Activated CD4-positive, alpha-beta T cell treated with anti-CD3 and anti-CD28 coated beads, Interleukin-2, amount 50 U/mL, for 1 hour (primary cell): ENCODE measurements at regions not wholly inside any gene's neighbourhood (a gene's known extent, or its start where the extent isn't known, plus 50 kb on each side); places are given as distances from the start of the nearest gene placed in this dataset.

Source experiments
- DNase-seq: peaks from one replicate; pipeline ENCODE4 v3.0.0-alpha.2; 2020

DNA sequence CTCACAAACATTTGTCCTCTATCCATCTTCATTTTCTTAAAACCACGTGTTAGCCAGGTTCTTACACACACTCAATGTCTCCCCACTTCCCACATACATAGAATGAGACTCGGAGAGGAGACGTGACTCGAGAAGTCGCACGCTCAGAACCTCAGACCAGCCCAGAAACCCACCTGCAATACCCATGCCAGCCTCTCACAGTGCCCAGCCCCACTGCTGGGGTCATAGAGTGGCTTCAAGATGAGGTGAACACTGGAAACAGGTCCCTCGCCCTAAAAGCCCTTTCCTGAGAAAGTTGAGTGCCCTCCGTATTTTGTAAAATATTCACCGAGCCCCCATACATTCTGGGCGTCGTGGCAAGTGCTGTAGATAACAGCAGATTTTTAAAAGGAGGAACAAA lies 487.4 kb downstream of the EIPR1 start:
- no peak for DNase-seq

DNA sequence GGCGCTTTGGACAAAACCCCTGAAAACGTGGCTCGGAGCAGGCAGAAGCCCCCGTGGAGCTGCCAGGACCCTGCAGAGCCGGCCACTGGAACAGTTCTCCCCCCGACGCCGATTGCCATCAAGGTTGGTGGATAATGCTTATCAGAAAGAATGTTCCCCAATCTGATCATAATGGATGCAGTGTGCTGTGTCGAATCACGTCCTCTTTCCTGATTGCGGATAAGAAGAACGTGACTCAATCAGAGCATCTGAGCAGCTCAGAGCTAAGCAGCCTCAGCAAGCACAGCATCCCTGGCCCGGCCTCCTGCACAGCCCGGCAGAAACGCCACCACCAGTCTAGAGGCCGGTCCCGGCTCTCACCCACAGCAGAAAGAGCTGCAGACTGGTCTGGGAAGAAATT lies 488.0 kb downstream of the EIPR1 start:
- no peak for DNase-seq

DNA sequence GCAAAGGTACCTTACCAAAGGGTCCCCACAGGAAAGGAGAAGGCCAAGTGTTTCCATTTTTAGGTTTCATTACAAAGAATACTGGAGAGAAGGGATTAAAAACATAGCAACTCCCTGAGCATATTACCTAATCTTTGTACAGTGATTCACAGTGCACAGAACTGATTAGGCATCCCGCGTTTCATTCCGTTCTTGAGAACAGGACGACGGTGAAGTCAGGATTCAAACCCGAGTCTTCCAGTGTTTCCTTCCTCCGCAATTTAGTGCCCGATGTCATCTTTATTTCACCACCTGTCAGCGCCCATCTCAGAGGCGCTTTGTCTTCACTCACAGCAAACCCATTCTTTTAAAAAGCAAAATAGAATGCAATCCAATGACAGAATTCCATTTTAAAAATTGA lies 488.5 kb downstream of the EIPR1 start:
- no peak for DNase-seq

DNA sequence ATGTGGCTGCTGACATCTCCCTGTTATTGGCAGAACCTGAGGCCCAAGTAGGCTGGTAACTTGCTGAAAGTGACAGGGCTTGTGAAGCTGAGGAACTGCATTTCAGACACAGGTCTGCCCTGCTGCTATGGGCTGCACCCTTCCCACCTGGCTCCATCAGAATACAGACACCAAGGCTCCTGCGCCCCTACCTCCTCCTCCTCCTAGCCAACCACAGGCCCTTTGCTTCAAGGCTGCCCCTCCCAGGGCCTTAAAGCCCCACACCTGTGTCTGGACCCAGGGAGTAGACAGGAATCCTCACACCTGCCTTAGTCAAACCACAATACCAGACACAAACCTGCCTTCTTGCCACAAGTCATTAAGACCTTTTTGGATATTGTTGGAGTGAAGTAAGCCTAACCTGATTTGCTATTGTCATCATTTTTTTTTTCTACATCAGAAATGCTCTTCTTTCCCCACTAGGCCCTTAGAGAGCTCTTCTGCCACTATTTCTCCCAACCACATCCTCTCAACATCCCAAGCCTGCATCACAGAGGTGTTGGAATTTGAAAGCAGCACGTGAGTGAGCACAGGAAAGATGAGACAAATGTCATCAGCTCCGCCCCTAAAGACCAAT lies 489.7 kb downstream of the EIPR1 start:
- no peak for DNase-seq

DNA sequence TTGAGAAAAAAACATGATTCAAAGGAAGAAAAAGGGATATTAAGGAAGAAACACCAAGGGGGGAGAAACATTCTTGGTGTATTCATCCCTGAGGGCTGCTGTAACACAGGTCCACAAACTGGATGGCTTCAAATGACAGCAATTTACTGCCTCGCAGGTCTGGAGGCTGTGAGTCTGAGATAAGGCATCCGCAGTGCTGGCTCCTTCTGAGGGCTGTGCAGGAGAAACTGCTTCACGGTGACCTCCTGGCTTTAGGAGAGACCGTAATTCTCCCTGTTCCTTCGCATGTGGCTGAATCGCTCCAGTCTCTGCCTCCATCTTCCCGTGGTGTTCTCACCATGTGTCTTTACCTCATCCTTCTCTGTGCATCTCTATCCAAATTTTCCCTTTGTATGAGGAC lies 490.7 kb downstream of the EIPR1 start:
- DNase-seq, result no peak

DNA sequence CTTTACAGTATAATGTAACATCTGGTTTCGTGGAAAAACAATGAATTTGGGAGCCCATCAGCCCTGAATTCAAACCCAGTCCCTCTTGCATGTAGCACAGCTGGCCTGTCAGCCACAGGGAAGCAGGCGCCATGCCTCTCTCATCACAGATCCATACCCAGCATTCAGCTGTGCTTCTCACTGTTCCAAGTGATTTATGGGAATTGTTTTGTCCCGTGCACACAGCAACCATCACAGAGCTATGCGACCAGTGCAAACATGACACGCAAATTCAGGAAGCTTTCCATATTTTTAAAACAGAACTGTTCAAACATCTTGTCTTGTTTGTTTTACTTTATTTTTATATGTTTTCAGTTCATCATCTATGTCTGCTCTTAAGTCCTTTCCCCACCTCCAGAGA lies 496.1 kb downstream of the EIPR1 start:
- no peak for DNase-seq

DNA sequence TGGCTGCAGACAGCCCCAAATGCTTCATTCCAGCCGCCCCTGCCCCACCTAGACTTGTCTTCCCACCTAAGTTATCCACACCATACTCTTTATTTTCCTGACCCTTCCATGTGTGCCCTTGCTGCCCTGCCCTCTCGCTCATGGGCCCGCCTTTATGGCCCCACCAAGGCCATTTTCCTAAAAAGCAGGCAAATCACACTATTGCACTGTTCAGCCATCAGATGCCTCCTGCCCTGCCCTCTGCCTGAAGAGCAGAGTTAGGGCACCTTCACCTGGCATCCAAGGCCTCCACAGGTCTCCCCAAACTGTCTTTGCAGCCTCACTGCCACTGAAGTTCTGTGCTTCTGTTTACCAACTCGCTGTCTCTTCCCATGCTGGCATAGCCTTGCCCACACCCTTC lies 496.7 kb downstream of the EIPR1 start:
- DNase-seq, result no peak

DNA sequence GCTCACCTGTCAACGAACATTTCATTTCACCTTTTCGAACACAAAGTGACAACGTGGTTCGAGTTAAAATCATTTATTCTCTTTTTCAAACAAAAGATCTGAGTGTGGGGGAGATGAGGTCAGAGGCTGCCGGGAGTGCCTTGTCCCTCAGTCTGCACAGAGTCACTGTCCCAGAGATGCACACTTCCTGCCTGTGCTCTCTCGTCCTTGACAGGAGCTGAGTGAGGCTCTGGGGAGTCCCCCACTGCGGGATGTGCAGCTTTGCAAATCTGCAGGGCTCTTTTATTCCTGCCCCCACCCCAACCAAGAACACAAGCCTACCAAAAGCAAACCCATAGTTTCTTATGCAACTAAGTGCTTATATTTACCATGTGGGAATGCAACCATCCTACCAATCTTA lies 497.8 kb downstream of the EIPR1 start:
- DNase-seq, result no peak

DNA sequence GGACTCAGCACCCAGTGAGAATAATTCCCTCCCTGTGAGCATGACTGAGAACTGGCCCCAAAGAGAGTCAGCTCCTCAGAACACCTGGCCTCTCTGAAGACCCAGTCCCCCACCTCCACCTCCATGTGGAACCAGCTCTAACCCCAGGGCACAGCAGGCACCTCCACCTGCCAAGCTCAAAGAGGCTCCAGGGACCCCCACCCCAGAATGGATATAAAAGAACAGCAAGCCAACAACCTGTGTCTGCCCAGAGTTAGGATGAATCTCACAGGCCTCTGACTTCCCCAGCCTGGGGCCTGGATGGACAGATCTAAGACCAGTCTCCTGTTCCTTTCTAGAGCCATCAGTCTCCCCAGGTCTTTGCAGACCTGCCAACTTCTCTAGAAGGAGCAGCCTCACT lies 498.5 kb downstream of the EIPR1 start:
- no peak for DNase-seq

DNA sequence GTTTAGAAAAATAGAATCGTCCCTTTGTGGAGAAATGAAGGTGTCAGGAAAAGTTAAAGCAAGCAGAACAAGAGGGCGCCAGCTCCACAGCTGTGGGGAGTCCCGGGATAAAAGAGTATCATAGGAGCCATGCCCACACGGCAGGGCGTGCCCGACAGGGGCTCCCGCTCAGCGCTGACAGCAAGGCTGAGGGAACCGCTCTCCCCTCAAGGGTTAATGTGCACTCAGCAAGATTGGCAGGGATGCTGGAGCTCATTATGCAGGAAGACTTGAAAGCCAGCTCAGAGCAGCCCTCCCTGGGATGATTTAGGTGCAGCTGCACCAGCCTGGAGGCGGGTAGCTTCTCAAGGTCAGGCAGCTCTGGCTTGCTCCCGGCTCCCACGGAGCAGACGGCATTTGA lies 500.2 kb downstream of the EIPR1 start:
- no peak for DNase-seq

DNA sequence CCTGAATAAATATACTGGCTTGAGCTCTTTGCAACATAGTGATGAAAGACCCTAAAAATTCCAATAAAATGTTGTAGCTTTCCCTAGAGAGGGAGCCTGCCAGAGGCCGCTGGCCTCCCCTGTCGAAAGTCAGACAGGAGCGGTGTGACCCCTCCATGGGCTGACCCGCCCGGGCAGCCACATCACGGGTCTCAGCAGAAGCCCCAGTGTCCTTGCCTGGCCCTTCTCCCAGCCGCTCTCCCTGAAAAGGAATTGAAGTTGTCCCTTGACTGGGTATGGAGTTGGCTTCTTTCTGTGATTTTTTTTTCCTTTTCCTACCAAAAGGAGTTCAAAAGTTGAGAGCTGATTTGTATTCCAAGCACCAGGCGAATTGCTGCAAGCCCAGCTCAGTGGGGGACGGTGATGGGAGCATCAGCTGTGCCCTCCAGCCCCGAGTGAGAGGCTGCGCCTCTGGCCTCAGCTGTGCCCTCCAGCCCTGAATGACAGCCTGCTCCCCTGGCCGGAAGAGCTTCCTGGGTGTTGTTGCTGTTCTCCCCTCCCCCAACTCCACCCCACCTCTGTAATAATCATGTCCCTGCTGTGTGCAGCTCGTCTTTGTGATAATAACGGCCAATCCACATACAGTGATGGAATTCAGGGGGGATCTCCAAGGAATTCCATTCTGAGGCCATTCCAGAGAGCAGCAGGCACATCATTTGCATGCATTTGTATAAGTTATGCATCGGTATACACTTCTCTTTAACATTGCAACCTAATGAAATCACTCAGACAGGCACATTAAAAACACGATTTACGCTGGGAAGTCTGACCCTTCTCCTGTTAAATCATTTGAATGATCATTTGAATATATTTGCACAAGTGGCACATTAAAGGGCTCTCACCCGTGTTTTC lies 501.0 kb downstream of the EIPR1 start:
- no peak for DNase-seq

DNA sequence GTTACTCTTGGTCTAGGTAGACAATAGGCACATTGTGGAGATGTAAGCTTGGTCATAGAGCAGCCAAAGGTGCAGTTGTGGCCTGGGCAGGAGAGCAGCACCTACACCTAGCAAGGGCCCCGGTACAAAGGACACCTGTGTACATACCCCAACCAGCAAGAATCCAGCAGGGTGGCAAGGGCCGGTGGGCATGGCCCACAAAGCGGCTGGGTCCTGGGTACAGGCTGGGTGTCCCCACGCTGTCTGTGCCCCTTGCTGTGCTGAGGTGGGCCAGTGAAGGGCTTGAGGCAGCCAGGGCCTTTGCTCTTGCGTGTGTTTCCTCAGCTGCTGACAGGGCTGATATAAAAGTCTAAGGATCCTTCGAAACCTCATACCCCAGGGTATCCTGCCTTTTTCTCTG lies 501.8 kb downstream of the EIPR1 start:
- no peak for DNase-seq

DNA sequence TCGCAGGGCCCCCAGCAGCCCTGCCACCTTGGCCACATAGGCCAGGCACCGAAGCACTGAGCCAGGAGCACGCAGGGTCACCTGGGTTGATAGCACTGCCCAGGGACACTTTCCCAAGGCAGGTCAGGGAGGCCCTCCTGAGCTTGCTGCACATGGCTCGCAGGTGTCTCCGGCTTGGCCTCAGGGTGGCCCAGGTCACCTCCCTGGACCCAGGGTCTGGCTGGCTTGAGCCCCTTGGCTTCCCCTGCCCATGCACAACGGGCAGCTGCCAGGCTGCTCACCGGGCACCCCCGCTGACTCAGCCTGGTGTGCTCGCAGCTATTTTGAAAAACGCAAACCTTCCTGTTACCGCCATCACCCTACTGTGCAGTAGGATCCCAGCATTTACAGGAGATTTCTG lies 502.3 kb downstream of the EIPR1 start:
- no peak for DNase-seq

DNA sequence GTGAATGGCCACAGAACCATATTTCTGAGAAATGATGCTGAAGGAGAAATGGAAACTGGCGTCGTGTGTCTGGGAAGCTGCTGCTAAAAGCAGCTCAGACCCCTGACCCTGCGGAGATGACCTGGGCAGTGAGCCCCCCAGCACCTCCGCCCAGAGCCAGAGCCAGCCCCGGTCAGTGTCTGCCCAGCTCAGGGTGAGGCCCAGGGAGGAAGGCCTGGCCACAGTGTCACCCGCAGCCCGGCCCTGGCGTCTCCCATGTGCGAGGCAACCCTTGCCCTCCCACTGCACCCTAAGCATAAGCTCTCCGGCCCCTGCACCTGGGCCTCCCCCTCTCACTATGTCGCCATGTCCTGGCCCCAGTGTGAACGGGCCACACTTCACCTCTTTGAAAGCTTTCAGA lies 502.8 kb downstream of the EIPR1 start:
- no peak for DNase-seq

DNA sequence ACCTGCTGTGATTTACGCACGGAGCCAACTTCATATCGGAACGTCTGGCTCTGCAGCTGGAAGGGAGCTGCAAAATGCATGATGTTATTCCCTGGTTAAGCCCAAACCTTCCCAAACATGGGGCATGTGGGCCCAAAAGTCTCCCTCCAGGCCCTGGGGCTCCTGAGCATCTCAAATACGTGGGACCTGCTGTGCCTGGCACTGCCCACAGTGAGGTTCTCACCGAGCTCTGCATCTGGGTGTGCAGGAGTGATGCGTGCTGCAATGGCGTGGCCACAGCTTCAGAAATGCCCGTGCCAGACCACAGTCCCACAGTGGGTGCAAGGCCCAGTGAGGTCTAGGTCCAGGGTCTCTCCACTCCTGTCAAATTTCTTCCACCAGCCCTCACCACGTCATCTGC lies 503.3 kb downstream of the EIPR1 start:
- DNase-seq, result no peak

DNA sequence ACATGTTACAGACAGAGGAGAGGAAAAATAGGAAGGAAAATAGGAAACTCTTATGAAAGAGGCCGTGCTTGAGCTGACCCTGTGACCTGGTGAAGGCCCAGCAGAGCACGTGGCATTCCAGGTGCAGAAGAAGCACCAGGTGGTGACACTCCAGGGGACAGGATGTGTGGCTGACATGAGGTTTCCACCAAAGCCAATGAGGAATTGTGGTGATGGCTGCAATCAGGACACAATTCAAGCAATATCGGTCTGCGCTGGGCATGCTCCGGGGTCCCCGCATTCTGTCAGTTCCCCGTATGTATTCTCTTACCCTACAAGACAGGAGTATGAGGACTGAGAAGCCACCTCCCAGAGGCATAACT lies 504.2 kb downstream of the EIPR1 start:
- no peak for DNase-seq

DNA sequence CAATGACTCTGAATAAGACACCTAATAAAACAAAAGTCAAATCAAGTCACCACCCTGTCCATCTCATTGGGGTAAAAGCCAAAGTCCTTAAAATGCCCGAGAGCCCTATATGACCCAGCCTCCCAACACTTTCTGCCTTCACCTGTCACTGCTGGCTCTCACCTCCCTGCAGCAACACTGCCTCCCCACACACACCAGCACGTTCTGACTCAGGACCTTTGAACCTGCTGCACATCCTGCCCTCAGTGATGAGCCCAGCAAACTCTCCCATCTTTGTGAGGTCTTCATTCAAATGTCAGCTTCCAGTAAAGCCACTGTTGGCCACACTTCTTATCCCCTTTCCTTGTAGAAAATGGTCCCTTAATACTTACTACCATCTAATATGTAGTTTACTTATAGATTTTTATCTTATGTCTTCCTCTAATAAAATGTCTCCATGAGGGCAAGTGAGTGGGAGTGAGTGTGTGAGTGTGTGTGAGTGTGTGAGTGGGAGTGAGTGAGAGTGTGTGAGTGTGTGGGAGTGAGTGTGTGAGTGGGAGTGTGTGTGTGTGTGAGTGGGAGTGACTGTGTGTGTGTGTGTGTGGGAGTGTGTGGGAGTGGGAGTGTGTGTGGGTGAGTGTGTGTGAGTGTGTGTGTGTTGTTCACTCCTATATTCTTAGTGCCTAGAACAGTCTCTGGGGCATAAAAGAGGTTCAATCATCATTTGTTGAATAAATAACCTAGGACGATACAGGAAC lies 504.7 kb downstream of the EIPR1 start:
- no peak for DNase-seq

DNA sequence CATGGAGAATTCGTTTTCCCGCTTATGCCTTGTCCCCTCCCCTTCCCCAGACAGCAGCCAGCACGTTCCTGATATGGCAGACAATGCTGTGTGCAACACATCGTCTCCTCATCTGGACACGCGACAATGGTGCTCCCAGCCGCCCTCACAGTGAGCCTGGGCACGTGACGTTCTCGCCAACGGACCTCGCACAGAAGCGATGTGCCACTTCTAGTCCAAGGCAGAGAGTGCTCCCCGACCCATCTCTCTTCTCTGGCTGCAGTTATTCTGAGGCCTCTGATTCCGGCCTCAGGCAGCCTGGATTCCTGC lies 505.4 kb downstream of the EIPR1 start:
- no peak for DNase-seq

DNA sequence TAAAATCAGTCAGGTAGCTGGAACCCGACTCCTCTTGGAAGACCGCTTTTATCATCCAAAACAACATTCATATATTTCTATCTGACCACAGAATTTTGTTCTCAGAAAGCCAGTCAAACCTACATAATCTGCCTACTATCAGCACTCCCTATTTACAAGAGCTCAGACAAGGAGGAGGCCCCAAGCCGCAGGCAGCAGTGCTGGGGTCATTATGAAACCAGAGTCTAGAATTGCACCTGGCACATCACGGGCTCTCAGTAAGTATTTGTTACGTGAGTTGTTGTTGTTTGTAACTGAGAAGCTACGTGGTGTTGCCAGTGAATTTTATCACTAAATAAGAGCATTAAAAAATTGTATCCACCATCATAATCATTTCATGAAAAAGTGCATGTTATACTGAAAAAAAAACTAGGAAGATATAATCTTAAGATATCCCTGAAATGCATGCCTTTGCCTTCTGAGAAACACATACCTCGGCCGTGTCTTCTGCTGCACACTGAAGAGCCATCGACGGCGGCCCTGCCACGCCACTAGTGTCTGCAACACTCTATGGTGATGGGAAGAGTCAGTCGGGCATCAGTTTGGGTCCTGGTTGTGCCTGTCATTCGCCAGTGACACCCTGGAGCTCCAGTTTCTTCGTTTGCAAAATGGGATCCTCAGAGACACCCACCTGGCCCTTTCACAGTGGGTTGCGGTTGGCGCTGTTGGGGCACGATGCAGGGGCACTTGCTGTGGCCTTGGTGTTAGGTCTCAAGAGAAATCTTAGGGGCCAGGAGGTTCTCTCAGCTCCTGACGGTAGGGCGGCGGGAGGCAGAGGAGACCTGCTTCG lies 505.9 kb downstream of the EIPR1 start:
- DNase-seq, result no peak

DNA sequence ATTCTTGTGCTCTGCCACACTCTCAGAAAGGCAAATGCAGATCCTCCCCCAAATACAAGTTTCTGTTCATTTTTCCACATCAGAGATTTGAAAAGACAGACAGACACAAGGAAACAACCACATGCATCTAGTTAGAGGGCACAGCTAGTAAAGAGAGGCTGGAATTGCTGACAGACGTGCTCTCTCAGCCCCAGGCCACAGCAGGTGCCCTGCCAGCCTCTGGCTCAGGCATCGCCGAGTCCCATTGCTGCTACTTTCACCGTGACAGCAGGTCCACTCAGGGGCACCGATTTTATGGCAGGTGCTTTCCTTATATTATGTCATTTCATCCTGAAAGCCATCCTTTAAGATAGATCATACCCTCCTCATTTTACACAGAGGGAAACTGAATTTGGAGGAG lies 507.5 kb downstream of the EIPR1 start:
- no peak for DNase-seq

DNA sequence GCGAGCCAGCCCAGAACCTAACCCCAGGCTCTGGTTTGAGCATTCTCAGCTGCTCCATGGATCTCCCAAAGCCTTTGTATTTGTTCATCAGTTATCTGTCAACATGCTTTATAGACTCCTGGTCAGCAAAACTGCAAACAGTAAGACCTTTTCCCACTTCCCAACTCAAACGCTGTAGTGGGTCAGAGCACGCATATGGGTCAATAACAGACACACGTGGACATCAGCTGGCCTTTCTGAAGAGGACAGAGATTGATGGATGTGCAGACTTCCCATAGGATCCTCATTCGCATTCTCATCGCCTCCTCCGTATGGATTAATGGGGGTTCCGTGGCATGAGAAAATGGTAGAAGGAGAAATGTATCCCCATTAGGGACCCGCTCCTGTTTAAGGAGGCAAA lies 508.1 kb downstream of the EIPR1 start:
- no peak for DNase-seq

DNA sequence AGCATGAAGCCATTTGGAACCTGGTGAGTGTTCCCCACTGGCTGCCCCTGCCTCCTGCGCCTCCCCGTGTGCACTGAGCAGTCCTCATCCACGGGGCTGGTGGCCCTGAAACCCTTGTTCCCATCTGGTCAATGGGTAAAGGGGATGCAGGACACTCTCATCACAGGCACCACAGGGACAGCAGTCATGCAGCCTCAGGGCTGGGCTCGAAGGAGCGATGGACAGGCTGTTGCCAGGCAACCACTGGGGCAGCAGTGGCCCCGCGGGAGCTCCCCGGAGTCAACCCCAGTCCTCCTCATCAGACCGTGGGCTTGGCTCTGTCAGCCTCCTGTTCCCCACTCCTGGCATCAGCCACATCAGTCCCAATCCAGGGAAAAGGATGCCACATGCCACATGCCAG lies 509.5 kb downstream of the EIPR1 start:
- DNase-seq, result no peak

DNA sequence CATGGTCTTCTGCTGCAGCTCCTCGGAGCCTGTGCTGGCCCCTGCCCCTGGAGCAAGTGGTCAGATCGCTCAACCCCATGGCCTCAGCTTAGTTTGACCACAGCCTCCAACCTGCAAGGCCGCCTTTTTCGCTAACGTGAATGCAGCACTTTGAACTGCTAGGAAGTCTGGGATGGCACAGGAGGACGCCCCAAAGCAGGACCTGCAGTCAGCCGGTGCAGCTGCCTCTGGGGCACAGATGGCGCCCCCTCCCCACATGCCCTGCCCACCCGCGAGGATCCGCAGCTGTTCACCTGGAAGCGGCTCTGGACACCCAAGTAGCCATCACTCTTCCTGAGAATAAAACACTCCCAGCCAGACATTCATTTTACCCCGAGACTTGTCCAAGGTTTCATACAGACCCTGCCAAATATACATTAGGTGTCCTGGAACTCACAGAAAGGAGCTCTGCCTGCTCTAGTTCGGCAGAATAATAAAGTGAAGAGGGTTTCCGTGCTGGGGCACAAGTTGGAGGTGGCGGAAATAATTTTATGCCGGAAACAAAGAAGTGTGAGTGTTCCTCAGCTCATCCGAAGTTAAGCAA lies 510.1 kb downstream of the EIPR1 start:
- no peak for DNase-seq
